ENCODE measurements at regions not wholly inside any gene's neighbourhood (a gene's known extent, or its start where the extent isn't known, plus 50 kb on each side); places are given as distances from the start of the nearest gene placed in this dataset.

DNA sequence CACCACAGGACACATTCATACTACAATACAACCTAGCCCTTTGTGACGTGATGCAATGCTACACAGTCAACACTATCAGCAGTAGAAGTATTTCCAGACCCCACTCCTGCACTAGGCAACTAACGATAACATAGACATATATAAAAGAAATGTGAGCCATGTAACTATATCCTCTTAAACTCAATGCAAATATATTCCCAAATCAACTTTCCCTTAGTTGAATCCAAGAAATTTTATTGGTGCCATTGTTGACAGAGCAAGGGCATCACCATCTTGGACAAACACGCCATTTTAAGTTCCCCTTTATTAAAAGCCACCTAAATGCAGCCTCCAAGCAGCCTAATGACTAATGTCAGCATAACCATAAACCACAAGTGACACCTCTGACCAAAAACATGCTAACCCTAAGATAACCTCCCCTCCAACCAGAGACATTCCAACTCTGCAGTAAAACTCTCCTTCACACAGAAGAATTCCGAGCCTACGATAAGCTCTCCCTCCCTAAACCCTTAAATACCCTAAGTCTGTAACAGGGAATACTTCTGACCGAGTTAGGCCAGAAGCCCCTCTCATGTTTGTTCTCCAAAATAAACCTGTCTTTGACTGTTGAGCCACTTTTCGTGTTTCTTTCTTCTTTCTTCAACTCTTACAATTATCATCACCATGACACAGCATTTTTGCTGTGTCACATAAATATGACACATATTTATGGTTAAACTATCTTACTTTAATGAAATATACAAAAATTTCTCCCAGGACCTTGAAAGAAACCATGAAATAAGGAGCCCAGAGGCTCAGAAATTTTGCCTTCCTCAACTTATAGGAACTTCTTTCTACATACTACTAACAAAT, 1497.8 kb downstream of the EFNA5 start:
- DNase-seq: peak; percentile 75
- Histone ChIP-seq H3K27ac (peak overlapping the region; percentile 61), H3K36me3 (replicated peaks) (no peaks in the 10 kb centered on the region), H3K27me3 (replicated peaks) (no peaks in the 10 kb centered on the region), H3K4me3 (ENCODE audit: low read depth, low read length) (no peak overlapping the region)
- no peak for TF ChIP-seq CTCF (IDR thresholded peaks at IDR 0.05; ENCODE audit: low read depth, low read length, missing control alignments)
- in situ Hi-C loops (cut with HindIII; ENCODE audit: low pct_ligation_motif_present, low sequenced_read_pairs): no loop called here

GRCh38 chr5:106171708-106172107, 1499.0 kb downstream of the EFNA5 start:
- TF ChIP-seq CTCF (IDR thresholded peaks at IDR 0.05; ENCODE audit: low read depth, low read length, missing control alignments): no peak
- Histone ChIP-seq H3K4me3 (ENCODE audit: low read depth, low read length) (no peak overlapping the region), H3K27me3 (replicated peaks) (no peaks in the 10 kb centered on the region), H3K36me3 (replicated peaks) (no peaks in the 10 kb centered on the region), H3K27ac (peak overlapping the region; percentile 61)
- in situ Hi-C loops (cut with HindIII; ENCODE audit: low pct_ligation_motif_present, low sequenced_read_pairs): no loop called here
- peak; percentile 25 for DNase-seq

- in situ Hi-C loops (cut with HindIII; ENCODE audit: low pct_ligation_motif_present, low sequenced_read_pairs): no loop called here
- TF ChIP-seq CTCF (IDR thresholded peaks at IDR 0.05; ENCODE audit: low read depth, low read length, missing control alignments): no peak
- no peak for DNase-seq
- Histone ChIP-seq H3K4me3 (ENCODE audit: low read depth, low read length) (no peak overlapping the region), H3K27ac (peak overlapping the region; percentile 61), H3K27me3 (replicated peaks) (no peaks in the 10 kb centered on the region), H3K36me3 (replicated peaks) (no peaks in the 10 kb centered on the region)
Measured at GRCh38 chr5:106171132-106171531, 1499.6 kb downstream of the EFNA5 start.

GRCh38 chr5:106167766-106168165, 1503.0 kb downstream of the EFNA5 start:
- H3K27me3 ChIP-seq (replicated peaks): no peaks in the 10 kb centered on the region
- TF ChIP-seq CTCF (IDR thresholded peaks at IDR 0.05; ENCODE audit: low read depth, low read length, missing control alignments): no peak
- DNase-seq: no peak
- in situ Hi-C loops (cut with HindIII; ENCODE audit: low pct_ligation_motif_present, low sequenced_read_pairs): no loop called here
- no peaks in the 10 kb centered on the region for H3K36me3 ChIP-seq (replicated peaks)
- no peak overlapping the region for H3K4me3 ChIP-seq (ENCODE audit: low read depth, low read length)
- no peak overlapping the region for H3K27ac ChIP-seq

DNA sequence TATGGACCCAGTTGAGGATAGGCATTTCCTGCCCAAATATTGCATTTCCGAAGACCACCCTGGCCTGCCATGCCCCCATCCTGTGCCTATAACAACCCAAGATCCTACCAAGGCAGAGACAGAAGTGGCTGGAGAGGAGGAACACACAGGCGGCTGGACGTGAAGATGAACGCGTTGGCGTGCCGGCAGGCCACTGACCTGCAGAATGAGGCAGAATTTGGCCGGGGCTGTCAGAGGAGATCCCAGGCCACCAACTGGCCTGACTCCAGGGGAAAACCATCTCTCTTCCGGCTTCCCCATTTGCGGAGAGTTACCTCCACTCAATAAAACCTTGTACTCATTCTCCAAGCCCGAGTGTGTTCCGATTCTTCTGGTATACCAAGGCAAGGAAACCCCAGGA, 1507.5 kb downstream of the EFNA5 start:
- Histone ChIP-seq H3K27me3 (replicated peaks) (no peaks in the 10 kb centered on the region), H3K4me3 (ENCODE audit: low read depth, low read length) (no peak overlapping the region), H3K27ac (no peak overlapping the region), H3K36me3 (replicated peaks) (no peaks in the 10 kb centered on the region)
- no peak for DNase-seq
- no peak for TF ChIP-seq CTCF (IDR thresholded peaks at IDR 0.05; ENCODE audit: low read depth, low read length, missing control alignments)
- in situ Hi-C loops (cut with HindIII; ENCODE audit: low pct_ligation_motif_present, low sequenced_read_pairs): no loop called here

DNA sequence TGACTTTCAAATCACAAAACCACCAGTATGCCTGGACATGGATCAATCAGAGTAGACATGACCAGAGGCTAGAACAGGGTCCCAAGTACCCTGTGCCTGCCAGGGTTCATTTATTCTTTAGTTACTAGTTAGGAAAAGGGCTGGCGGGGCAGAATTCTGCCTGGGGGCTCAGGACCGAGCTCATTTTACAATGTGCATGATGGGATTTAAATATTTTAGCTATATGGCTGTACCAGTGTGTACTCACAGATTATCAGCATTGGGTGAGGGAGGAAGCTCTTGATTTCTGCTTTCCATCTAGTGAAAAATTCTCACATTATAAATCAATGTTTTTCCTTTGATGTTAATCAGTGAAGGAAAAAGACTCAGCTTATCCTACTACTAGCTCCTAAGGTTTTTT, 1511.1 kb downstream of the EFNA5 start:
- H3K27me3 ChIP-seq (replicated peaks): no peaks in the 10 kb centered on the region
- no peak overlapping the region for H3K27ac ChIP-seq
- TF ChIP-seq CTCF (IDR thresholded peaks at IDR 0.05; ENCODE audit: low read depth, low read length, missing control alignments): no peak
- H3K36me3 ChIP-seq (replicated peaks): no peaks in the 10 kb centered on the region
- DNase-seq: no peak
- in situ Hi-C loops (cut with HindIII; ENCODE audit: low pct_ligation_motif_present, low sequenced_read_pairs): no loop called here
- no peak overlapping the region for H3K4me3 ChIP-seq (ENCODE audit: low read depth, low read length)
